Epithelial cell of prostate (primary cell): ENCODE measurements at regions not wholly inside any gene's neighbourhood (a gene's known extent, or its start where the extent isn't known, plus 50 kb on each side); places are given as distances from the start of the nearest gene placed in this dataset.
"Not testable (repeated sequence)": the region's sequence is repeated elsewhere in the genome, so short reads cannot be mapped to it uniquely, and the experiment has no call there.

Experiments used
- DNase-seq: peaks from one replicate; pipeline ENCODE4 v3.0.0-alpha.2; 2011; ENCODE audit warnings: low read depth, low spot score
- H3K27ac ChIP-seq: fragments of 450-650 bp; 2 replicates; pipeline ENCODE4 v1.5.1; 2017; ENCODE audit warnings: mild to moderate bottlenecking

DNA sequence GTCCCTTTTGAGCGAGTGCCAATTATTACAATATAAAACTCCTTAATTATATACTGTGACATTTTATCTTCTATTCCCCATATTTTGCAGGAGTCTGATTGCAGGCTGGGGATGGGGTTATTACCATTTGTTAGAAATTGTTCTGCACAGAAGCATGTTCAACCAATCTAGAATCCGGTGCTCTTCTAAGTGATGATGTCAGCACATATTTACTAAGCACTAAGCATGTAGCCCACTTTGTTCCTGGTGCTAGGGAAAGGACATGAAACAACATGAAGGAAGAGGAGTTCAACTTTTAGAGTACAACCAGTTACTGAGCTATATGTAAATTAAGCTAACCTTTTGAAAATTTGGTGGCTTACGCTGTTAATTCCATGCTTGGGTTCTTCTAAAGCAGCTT is 52.8 kb upstream of the IL1RAPL2 start:
- no peak for DNase-seq
- no peak overlapping the region for H3K27ac ChIP-seq

DNA sequence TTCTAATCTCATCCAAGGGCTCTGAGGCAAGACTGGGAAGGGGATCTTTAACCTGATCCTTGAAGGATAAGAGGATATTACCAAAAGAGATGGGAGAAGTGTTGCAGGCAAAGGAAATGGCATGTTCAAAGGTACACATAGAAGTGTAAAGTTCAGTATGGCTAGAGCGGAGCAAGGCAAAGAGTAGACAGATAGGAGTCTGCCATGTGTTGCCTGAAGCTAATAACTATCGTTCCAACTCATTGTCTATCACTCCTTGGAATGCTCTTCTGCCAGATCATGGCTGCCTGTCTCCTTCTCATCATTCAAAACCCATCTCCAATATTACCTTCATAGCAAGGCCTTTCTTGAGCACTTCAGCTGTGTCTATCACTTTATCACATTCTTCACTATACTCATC is 55.2 kb upstream of the IL1RAPL2 start:
- no peak for DNase-seq
- no peak overlapping the region for H3K27ac ChIP-seq

DNA sequence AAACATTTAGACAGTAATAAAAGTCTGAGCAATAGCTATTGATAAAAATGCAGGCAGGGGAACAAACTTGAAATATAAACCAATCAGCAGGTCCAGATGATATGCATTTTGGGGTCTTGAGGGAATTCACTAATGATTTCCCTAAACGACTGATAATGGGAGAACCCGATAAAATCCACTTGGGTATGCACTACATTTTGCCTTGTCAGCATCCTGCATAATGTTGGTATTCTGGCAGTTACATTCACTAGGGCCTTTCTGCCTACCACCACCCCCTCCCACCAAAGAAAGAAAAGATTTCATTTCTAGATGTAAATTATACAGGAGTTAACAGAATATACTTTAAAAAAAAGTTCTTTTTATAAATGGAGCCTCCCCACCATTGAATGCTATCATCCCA is 63.5 kb upstream of the IL1RAPL2 start:
- H3K27ac ChIP-seq, result no peak overlapping the region
- DNase-seq, result no peak

DNA sequence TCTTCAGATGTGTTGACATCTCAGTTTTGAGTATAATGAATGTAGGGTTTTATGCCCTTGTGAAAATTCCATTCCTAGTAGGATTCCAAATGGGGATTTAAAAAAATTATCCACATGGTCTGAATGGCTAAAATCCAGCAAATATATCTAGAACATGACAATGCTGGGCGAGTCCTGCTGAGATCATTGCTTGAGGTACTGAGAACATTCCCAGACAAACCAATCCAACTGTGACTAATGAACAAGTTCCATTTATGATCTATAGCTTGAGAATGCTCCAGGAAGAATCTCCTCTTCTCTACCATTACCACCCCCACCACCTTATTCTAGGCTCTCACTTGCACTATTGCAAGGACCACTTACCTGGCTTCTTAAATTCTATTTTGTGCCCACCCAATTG is 77.2 kb upstream of the IL1RAPL2 start:
- peak; percentile 40 for DNase-seq
- H3K27ac ChIP-seq, result peak overlapping the region; percentile 44

DNA sequence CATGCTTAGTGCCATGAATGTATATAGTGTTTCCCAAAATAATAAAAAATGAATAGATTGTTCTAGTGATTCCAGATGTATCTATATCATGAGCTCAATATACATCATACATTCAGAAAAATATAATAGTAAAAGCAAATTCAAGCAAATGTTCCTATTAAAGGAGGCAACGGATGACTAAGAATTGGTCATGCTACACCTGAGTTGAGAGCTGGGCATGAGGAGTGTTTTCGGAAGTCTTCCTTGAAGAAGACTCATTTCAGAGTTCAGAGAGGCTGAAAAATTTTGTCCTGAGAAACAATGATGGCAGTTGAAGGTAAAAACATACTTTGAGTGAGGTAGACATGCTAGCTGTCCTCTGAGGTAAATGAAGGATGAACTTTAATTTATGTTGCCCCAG is 79.3 kb upstream of the IL1RAPL2 start:
- H3K27ac ChIP-seq, result peak overlapping the region; percentile 20

DNA sequence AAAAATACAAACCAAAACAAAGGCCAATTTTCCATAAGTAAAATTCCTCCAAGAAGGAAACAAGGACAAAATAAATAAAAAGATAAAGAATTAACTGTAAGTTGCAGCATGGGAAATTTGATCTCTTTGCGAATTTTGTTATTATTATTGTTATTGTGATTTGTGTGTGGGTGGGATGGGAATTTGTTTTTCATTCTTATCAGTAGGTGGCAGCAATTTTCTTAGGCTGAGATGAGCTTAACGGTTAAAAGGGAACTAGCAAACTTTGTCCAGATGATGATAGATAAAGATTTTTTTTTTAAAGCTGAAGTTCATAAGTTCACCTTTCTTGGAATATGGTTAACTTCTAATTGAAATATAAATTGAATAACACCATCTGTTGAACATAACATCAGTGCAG is 83.2 kb upstream of the IL1RAPL2 start:
- H3K27ac ChIP-seq, result no peak overlapping the region
- DNase-seq, result no peak

More for the DNA sequence above, 79.3 kb upstream of the IL1RAPL2 start:
- no peak for DNase-seq

DNA sequence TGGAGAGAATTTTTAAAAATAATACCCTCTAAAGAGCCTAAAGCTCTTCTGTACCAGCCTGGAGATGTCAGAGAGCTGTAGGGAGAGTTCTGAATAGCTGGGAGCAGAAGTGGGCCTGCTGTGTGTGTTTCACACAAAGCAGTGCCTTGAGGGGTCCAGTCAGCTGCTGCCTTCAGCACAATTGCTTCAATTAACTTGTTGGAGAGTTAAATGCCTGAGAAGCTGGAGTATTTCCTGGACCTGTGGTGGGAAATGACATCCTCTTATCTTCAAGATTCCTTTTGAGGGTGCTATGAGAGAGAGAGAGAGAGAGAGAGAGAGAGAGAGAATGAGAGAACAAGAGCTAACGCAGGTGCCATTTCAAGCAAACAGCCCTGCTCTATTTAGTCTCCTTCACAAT is 96.2 kb upstream of the IL1RAPL2 start:
- H3K27ac ChIP-seq, result no peak overlapping the region
- DNase-seq, result no peak

DNA sequence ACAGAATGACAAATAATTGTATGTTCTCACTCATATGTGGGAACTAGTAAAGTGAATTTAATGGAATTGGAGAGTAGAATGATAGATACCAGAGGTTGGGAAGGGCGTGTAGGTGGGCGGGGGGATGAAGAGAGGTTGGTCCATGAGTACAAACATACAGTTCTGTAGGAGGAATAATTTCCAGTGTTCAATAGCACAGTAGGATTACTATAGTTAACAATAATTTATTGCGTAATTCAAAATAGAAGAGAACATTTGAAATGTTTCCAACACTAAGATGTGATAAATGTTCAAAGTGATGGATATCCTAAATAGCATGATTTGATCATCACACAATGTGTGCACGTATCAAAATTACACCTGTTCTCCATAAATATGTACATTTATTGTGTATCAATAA is 106.2 kb upstream of the IL1RAPL2 start:
- H3K27ac ChIP-seq, result no peak overlapping the region
- DNase-seq, result no peak

DNA sequence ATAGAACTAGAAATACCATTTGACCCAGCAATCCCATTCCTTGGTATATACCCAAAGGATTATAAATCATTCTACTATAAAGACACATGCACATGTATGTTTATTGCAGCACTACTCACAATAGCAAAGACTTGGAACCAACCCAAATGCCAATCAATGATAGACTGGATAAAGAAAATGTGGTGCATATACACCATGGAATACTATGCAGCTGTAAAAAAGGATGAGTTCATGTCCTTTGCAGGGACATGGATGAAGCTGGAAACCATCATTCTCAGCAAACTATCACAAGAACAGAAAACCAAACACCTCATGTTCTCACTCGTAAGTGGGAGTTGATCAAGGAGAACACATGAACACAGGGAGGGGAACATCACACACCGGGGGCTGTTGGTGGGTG is 108.9 kb upstream of the IL1RAPL2 start:
- H3K27ac ChIP-seq, DNase-seq: not testable (repeated sequence)

DNA sequence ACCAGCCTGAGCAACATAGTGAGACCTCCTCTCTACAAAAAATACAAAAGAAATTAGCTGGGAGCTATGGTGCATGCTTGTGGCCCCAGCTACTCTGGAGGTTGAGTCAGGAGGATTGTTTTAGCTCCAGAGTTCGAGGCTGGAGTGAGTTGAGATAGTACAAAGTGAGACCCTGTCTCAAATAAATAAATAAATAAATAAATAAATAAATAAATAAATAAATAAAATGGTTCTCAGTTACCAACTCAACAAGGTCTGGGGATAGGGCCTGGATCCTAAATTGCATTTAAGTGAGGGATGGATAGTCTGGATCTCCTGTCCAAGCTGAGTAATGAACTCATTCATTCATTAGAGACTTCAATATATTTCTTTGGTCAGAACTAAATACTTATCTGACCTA is 115.7 kb upstream of the IL1RAPL2 start:
- no peak overlapping the region for H3K27ac ChIP-seq

DNA sequence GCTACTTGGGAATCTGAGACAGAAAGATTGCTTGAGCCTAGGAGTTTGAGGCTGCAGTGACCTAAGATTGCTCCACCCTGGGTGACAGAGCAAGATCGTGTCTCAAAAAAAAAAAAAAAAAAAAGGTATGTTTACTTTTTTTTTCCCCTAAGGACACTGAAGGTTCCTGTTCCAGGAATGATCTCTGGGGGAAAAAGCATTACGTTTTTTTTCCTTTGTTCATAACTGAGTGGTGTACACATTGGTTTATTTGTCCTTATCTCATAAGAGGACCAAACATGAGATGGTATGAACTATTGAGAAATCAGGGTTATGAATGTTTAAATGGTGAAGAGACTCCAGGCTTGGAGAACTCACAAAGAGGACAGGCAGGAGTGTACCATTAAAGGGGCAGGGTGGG is 120.4 kb upstream of the IL1RAPL2 start:
- no peak for DNase-seq
- no peak overlapping the region for H3K27ac ChIP-seq

More for the DNA sequence above, 115.7 kb upstream of the IL1RAPL2 start:
- DNase-seq, result no peak

DNA sequence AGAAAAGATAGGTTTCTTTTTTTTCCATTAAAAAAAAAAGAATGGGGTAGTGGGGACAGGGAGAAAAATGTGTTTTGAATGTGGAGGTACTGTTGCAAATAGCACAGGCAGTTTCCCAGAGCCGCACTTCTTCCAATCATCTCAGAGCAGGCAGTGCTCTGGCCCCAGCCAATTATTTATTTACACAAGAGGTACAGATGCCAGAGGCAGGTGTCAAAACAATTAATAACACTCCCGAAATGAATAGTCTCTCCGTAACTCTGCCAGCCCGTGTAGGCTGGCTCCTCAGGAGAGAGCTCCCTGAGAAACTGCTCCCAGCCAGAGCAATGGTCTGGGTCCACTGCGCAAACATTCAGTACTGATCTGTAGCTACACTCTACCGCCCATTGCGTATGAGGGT is 130.8 kb upstream of the IL1RAPL2 start:
- H3K27ac ChIP-seq, result no peak overlapping the region
- DNase-seq, result no peak

DNA sequence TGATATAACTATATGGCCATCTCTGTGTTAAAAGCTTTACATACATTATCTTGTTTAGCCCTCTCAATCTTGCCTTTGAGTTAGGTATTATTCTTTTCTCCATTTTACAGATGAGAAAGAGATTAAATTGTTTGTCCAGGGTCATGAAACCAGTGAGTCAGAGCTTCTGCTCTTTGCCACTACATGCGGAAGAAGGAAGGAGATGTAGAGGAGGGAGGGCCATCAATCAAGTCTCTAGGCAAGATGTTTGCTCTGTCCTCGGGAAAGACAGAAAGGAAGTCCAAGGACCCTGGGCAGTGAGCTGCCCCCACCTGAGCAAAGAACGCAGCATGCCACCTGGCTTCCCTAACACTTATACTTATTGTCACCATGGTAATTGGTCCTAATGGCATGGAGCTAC is 133.7 kb upstream of the IL1RAPL2 start:
- peak overlapping the region; percentile 64 for H3K27ac ChIP-seq
- peak; percentile 24 for DNase-seq

DNA sequence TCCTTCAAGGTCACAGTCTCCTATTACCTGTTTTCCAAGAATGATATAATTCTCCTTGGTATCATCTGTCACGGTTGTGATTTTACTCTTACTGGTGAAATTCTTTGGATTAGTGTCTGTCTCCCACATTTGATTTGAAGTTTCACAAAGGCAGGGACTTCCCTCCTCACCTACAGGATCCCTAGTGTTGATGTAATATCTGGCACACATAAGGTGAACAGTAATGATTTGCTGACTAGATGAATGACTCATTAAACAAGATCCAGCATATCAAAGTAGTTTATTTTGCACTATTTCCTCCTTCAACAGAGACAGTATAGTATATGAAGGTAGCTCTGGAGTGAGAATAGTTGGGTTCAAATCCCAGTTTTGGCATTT is 135.3 kb upstream of the IL1RAPL2 start:
- DNase-seq, result peak; percentile 45
- peak overlapping the region; percentile 64 for H3K27ac ChIP-seq

DNA sequence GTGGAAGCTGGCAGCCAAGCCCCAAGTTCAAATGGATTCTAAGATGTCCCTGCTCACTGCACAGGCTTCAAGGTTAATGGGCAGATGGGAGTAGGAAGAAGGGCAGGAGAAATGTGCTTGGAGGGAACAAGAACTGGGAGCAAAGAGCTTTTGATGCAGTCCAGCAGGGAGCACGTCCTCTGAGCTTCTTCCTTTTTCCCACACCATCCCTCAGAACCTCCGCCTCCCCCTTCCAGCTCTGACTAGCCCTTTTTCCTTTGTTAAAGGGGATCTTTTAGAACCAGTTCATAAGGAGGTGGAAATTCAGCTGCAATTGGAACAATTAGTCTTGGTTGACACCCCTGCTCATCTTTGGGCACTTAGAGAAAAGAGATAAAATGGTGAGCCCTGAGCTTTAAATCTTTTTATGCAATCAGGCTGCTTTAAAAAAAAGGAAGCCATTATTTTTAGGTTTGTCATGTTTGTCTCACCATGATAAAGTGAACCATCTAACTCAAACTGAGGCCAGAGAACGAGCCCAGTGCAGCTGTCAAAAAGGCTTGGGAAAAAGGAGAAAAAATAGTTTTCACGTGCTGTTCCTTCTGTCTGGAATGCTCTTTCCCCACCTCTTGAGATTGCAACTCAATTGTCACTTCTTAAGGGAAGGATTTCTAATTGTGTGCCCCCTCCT is 135.8 kb upstream of the IL1RAPL2 start:
- DNase-seq, result no peak
- H3K27ac ChIP-seq, result peak overlapping the region; percentile 64

DNA sequence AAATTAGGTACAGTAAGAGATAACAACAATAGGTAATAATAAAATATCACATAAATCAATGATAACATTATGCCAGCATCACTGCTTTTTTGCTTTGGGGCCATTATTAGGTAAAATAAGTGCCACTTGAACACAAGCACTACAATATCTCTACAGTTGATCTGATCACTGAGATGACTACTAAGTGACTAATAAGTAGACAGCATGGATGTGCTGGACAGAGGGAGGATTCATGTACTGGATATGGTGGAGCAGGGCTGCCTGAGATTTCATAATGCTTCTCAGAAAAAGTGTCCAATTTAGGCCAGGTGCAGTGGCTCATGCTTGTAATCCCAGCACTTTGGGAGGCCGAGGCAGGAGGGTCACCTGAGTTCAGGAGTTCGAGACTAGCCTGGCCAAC is 137.8 kb upstream of the IL1RAPL2 start:
- H3K27ac ChIP-seq, result peak overlapping the region; percentile 20
- DNase-seq, result no peak

DNA sequence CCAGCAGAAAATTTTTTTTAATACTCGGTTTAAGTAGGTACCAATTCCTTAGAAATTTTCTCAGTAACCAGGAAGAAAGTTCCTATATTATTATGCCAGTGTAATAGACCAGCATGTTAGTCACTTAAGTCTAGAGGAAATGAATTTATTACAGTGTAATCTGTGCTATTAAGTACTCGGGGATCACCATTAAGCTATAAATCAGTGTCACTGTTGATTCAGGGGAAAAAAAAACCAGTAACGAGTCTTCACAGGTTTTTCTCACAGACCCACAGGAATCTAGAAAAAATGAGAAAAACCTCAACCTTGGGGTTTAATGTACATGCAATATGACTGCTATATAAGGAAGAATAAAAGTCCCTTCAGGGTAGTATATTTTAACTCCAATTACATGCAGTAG is 138.3 kb upstream of the IL1RAPL2 start:
- no peak overlapping the region for H3K27ac ChIP-seq
- no peak for DNase-seq

DNA sequence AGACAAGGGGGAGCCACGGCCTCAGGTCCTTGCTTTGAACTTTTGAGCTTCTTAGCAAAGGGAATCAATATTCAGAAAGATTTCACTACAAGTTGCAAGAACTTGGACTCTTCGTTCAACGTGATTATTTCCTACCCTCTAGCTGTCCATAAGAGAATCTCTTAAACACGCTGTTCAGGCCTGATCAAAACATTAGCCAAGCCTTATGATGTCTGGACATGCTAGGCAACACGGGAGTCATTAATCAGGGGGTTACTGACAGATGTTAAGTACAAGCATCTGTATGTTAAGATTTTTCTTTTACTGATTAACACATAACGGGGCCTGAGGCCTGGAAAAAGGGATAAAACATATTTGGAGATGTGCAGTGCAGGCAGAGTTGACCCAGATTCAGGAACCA is 138.9 kb upstream of the IL1RAPL2 start:
- no peak overlapping the region for H3K27ac ChIP-seq
- no peak for DNase-seq

DNA sequence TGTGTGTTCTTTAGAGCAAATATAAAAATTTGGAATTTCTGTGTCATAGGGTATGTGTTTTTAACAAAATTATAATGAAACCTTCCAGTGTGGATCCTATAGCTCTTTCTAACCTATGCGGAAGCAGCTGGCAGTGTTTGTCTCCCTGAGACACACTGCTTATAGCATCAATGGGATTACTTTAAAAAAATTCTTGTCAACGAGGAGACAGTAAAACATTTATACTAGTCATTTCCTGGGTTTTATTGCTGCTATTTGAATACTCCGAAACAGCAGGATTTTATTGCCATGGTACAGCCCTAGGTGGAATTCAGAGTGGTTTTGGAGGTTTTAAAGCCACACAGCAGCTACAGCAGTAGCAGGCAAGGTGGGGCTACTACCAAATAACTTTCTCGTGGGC is 145.1 kb upstream of the IL1RAPL2 start:
- no peak for DNase-seq
- H3K27ac ChIP-seq, result peak overlapping the region; percentile 1

DNA sequence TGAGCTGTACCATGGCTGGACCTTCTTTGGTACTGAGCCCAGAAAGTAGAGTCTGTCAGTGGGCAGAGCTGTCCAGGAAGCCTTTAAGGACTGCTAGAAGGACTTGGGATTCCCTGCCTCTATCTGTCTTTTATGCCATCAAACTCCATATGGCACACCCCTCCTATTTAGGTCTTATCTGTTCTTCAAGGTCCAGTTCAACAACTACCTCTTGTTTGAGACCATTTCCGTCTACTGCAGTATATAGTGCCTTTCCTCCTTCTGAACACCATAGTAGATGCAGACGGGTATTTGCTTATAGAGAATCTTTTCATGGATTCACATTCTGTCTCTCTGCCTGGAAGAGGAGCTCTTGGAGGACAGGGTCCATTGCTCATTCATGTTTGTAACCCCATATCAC is 146.1 kb upstream of the IL1RAPL2 start:
- DNase-seq, result no peak
- peak overlapping the region; percentile 12 for H3K27ac ChIP-seq

DNA sequence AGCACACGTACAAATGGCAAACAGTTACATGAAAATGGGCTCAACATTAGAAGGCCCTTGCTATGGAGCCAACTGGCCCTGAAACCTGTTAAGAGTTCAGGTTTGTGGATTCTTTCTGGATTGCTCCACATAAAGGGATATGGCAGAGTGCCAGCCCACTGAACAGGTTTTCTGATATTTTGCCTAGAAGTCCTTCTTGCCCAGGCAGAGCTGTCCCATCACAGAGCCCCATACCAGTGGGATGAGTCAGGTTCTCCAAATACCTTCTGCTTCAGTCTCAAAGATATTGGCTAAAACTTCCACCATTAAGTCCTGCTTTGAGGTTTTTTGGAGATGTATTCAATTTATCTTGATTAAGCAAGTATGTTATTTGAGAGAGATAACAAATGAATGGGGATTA is 146.8 kb upstream of the IL1RAPL2 start:
- DNase-seq, result peak; percentile 40
- H3K27ac ChIP-seq, result peak overlapping the region; percentile 12

DNA sequence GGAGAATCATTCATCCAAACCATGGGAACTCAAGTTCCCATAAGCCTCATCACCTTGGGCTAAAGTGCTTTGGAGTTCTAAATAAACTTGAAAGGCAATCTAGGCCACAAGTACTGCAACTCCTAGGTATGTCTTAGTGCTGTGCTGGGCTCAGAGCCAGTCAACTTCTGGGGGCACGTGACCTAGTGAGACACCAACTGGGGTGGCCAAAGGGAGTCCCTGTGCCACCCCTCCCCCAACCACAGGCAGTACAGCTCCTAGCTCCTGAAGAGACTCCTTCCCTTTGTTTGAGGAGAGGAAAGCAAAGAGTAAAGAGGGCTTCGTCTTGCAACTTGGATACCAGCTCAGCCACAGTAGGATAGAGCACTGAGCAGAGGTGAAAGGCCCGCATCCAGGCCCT is 154.2 kb upstream of the IL1RAPL2 start:
- H3K27ac ChIP-seq, result no peak overlapping the region
- DNase-seq, result no peak

DNA sequence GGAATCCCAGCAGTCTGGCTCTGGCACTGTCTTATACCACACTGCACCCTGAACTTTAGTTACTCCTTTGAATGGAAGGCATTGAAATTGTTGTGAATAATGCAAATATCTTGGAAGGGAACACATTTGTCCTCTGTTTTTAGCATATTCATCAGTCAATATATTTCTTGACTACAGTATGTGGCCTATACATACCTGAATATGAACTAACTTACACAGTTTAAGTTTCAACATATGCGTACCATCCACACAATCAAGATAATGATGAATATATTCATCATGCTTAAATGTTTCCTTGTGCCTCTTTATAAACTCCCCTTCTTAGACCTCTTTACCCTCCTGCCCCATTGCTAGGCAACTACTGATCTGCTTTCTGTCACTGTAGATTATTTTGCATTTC is 145.7 kb upstream of the ESX1 start:
- no peak overlapping the region for H3K27ac ChIP-seq
- no peak for DNase-seq
